NCI-H460 (cell line): ENCODE measurements at regions not wholly inside any gene's neighbourhood (a gene's known extent, or its start where the extent isn't known, plus 50 kb on each side); places are given as distances from the start of the nearest gene placed in this dataset.

Source experiments
- DNase-seq: peaks from one replicate; pipeline ENCODE4 v3.0.0-alpha.2; 2016; ENCODE audit warnings: low read depth; ENCODE audit errors: extremely low read depth

- DNase-seq: no peak
These were observed 628.1 kb downstream of the IGSF11 start for GRCh38 chr3:118406562-118406961.

DNA sequence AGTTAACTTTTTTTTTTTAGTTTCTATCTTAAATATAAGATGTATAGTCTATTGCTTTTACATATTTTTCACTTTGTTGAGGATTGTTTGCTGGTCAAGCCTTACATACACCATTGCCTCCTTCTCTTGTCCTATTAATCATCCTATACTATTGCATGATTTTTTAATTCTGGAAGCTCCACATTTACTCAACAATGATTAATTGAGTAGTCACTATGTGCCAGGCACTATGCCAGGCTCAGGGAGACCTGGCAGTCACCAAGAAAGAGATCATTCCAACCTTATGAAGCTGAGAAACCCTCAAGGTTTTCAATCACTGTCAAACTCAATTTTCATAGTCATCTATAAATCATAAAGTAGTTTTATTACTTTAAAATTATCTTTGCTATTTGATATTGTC is 626.2 kb downstream of the IGSF11 start:
- no peak for DNase-seq

DNA sequence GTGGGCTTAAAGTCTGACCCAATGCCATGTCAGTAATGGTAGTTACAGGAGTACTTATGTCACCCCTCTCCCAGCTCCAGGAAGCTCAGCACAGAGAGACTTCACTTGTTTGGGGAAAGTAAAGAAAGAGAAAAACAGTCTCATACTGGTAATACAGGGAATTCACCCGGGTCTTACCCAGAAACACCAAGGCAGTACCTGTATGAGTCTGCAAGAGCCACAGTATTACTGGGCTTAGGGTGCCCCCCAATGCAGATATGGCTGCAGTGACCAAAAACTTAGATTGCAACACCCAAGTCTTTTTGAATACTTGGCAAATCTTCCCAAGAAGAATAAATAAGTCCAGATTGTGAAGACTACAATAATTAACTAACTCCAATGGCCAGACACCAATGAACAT is 622.1 kb downstream of the IGSF11 start:
- DNase-seq: no peak

DNA sequence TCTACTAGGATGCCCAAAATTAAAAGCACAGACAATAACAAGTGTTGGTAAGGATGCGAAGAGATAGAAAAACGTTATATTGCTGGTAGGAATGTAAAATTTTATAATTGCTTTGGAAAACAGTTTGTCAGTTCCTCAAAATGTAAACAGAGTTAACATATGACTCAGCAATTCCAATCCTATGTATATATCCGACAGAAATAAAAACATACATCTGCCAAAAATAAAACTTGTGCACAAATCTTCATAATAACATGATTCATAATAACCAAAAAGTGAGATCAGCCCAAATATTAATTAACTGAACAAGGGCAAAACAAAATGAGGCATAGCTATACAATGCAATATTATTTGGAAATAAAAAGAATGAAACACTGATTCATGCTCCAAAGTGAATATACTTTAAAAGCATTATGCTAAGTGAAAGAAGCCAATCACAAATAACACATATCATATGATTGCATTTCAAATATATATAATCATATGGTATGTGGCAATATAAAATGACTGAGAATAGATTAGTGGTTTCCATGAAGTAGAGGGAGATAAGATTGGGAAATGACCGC is 609.3 kb downstream of the IGSF11 start:
- no peak for DNase-seq

- DNase-seq: no peak
These were observed 600.8 kb downstream of the IGSF11 start for GRCh38 chr3:118433825-118434224.

GRCh38 chr3:118435851-118436350 is 598.7 kb downstream of the IGSF11 start:
- no peak for DNase-seq

- no peak for DNase-seq
These were observed 597.9 kb downstream of the IGSF11 start for GRCh38 chr3:118436697-118437262.

GRCh38 chr3:118445036-118445435 is 589.6 kb downstream of the IGSF11 start:
- DNase-seq: no peak

- DNase-seq: no peak
These were observed 587.3 kb downstream of the IGSF11 start for GRCh38 chr3:118447339-118447738.

GRCh38 chr3:118466795-118467330 is 567.8 kb downstream of the IGSF11 start:
- DNase-seq: no peak

- DNase-seq: no peak
These were observed 565.8 kb downstream of the IGSF11 start for GRCh38 chr3:118468801-118469200.

GRCh38 chr3:118472586-118472985 is 562.1 kb downstream of the IGSF11 start:
- no peak for DNase-seq

GRCh38 chr3:118473343-118473742 is 561.3 kb downstream of the IGSF11 start:
- DNase-seq: no peak

DNA sequence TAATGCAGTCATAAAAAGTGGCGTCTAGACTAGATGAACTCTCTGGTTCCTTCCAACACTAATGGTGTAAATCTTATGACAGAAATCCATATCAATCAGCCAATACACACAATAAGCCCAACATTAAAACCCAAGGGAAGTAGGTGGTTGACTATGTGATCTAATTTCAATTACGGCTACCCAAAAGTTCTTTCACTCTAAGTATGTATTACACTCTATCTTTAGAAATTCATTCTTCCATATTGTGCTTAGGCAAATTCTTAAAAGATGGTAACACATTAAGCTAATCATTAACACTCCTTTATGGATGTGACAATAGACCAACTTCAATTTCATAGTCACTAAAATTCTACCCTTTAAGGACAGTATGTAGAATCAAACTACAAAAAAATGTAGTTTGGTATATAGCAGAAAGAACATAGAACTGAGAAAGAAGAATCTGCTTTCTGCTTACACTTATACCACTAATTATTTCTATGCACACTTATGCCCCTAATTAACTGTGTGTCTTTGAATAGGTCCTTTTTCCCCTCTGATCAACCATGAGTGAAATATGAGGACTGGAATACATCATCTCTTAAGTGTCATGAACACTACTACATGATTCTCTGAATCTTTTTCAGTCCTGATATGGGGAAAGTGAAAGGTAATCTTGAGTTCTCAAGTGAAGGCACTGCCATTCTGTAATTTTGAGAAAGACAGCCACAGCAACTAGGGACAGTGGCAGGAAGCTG is 557.6 kb downstream of the IGSF11 start:
- DNase-seq: no peak

DNA sequence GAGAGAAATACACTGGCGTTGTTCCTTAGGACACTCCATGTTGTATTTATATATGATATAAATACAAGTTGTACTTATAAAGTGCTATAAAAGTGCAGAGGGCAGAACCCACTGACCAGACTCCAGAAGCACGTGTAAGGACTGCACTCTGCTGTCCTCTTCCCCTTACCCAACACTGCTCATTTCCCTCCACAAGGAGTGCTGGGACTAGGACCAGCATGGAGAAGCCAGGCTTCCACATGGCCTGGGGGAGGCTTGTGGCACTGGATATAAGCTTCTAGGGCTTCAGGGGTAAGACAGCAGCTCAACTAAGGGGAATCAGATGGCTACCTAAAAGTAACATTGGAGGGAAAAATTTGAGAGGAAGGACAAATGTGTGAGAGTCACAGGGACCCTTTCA is 556.9 kb downstream of the IGSF11 start:
- no peak for DNase-seq

DNA sequence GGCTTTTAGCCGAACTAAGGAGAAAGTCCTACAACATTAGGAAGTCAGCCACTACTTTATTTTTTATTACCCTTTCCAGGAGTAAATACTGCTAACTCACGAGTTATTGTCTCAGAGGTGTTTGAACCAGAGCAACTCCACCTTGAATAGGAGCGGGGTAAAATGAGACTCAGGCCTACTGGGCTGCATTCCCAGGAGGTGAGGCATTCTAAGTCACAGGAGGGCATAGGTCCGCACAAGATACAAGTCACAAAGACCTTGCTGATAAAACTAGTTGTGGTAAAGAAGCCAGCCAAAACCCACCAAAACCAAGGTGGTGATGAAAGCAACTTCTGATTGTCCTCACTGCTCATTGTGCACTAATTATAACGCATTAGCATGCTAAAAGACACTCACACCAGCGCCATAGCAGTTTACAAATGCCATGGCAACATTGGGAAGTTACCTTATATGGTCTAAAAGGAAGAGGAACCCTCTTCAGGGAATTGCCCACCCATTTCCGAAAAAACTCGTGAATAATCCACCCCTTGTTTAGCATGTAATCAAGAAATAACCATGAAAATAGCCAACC is 555.9 kb downstream of the IGSF11 start:
- no peak for DNase-seq

DNA sequence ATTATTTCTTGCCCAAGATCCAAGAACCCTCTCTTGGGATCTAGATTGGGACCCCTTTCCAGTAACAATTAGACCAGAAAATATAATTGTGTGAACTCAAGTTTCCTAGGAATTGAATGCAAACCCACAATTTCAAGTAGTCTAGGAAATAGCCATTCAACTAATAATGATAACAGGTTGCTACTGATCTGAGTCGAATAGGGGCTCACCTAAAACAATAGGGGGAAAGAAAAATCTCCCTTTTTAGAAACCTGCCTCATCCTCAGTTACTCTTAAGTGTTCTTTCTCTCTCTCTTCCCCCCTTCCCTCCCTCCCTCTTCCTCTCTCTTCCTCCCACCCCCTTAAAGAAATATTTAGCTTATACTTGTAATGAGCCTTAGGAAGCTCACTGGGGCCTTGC is 555.3 kb downstream of the IGSF11 start:
- DNase-seq: no peak

- no peak for DNase-seq
These were observed 554.4 kb downstream of the IGSF11 start for GRCh38 chr3:118480101-118480860.

DNA sequence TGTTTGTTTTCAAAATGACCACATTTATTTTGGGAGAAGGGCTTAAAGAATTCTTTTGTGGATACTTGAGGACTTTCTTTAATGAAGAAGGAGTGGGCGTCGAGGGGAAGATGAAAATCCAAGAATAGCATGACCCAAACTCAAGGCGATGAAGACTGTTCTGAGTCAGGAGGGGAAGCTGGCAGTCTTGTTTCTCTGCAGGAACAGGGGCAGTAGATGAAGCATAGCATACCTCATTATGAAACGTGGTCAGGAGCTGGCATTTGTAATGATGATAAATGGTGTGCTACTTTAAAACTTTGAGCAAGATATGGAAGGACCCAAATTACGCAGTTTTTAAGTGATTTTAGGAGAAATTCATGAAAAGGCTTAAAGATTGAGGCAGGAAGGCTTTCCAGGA is 549.0 kb downstream of the IGSF11 start:
- no peak for DNase-seq

DNA sequence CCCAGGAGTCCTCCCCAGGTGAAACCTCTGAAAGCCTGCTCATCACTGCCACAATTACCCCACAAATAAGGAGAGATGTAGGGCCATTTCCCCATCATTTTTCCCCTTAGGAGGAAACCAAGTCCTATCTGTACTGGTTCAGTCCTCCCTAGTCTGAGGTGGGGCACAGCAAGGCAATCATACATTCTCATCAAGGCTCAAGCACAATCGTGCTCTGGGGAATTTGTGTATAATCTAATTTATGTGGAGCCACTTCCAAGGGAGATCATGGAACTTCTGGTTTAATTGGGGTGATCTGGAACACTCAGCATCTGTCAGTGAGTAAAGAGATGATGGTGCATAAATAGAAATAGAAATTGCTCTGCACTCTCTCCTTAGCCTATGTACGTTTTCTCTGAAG is 546.9 kb downstream of the IGSF11 start:
- DNase-seq: no peak

- no peak for DNase-seq
These were observed 545.9 kb downstream of the IGSF11 start for GRCh38 chr3:118488732-118489131.
